Esophagus muscularis mucosa (tissue), 3 donors: ENCODE measurements at regions not wholly inside any gene's neighbourhood (a gene's known extent, or its start where the extent isn't known, plus 50 kb on each side); places are given as distances from the start of the nearest gene placed in this dataset.

Experiments used
- CTCF ChIP-seq, 3 experiments: fragments of 200-600 bp in 2 of 3; fragments of 450-650 bp in 1 of 3; sonication (generic) in 2 of 3; IDR thresholded peaks; one replicate each; pipeline ENCODE4 v1.5.1; 2017 to 2019; ENCODE audit warnings: antibody characterized with exemption in 3 of 3, mild to moderate bottlenecking in 2 of 3, moderate library complexity in 1 of 3
- EP300 ChIP-seq: sonication (generic); formaldehyde crosslinking; IDR thresholded peaks from one replicate; pipeline ENCODE4 v1.6.1; 2017; ENCODE audit warnings: antibody characterized with exemption

GRCh38 chr2:76639171-76639680 is 883.0 kb downstream of the LRRTM4 start:
- no peak for TF ChIP-seq CTCF (IDR thresholded peaks at IDR 0.05)
- no peak for TF ChIP-seq EP300
